GM12875 (cell line): ENCODE measurements at regions not wholly inside any gene's neighbourhood (a gene's known extent, or its start where the extent isn't known, plus 50 kb on each side); places are given as distances from the start of the nearest gene placed in this dataset.

Source experiments
- H3K4me3 ChIP-seq: one replicate; pipeline ENCODE4 v1.5.1; 2011; ENCODE audit warnings: low read depth, low read length, control low read depth
- CTCF ChIP-seq: IDR thresholded peaks from 2 replicates; pipeline ENCODE4 v1.5.1; 2011; ENCODE audit warnings: low read depth, mild to moderate bottlenecking, control low read depth, inconsistent platforms, low read length, moderate library complexity, borderline replicate concordance; ENCODE audit not compliant: insufficient read depth

- H3K4me3 ChIP-seq = no peak overlapping the region
- TF ChIP-seq CTCF = no peak
Measured at GRCh38 chr6:148147463-148147830, 195.2 kb upstream of the SASH1 start.

GRCh38 chr6:148151896-148152643, 190.6 kb upstream of the SASH1 start:
- no peak for TF ChIP-seq CTCF
- no peak overlapping the region for H3K4me3 ChIP-seq

GRCh38 chr6:148154668-148155067, 188.0 kb upstream of the SASH1 start:
- TF ChIP-seq CTCF = no peak
- H3K4me3 ChIP-seq = no peak overlapping the region

GRCh38 chr6:148155293-148155692, 187.3 kb upstream of the SASH1 start:
- H3K4me3 ChIP-seq = no peak overlapping the region
- no peak for TF ChIP-seq CTCF

- TF ChIP-seq CTCF = no peak
- H3K4me3 ChIP-seq = no peak overlapping the region
Measured at GRCh38 chr6:148157841-148158240, 184.8 kb upstream of the SASH1 start.

- TF ChIP-seq CTCF = no peak
- no peak overlapping the region for H3K4me3 ChIP-seq
Measured at GRCh38 chr6:148164645-148165044, 178.0 kb upstream of the SASH1 start.

GRCh38 chr6:148166339-148166968, 176.2 kb upstream of the SASH1 start:
- H3K4me3 ChIP-seq = no peak overlapping the region
- peak; percentile 35; the same call in 1 of the 2 replicates for TF ChIP-seq CTCF
